ENCODE measurements at regions not wholly inside any gene's neighbourhood (a gene's known extent, or its start where the extent isn't known, plus 50 kb on each side); places are given as distances from the start of the nearest gene placed in this dataset.

GRCh38 chr7:24213311-24213710 lies 70.7 kb upstream of the NPY start:
- no peaks in the 10 kb centered on the region for H3K79me2 ChIP-seq (ENCODE audit: insufficient read depth)
- no peak overlapping the region for H3K4me2 ChIP-seq
- H3F3A ChIP-seq (replicated peaks; ENCODE audit: insufficient read depth): peaks cover 7% of the 10 kb centered on the region
- no peaks in the 10 kb centered on the region for H3K9me3 ChIP-seq
- no peak overlapping the region for H3K9ac ChIP-seq
- H3K9me2 ChIP-seq: no peaks in the 10 kb centered on the region
- H3K4me3 ChIP-seq (ENCODE audit: low read depth in 2 of 2, low read length in 1 of 2): no peak overlapping the region
- peak overlapping the region in 1 of 2 experiments; percentile 99; a peak in 2 of 4 replicates for H3K27ac ChIP-seq (ENCODE audit: low read depth in 2 of 2, low read length in 1 of 2)
- ChIA-PET CTCF (interaction anchor here (0.8 to 1.4 kb wide), 4 partner anchors 9 to 74 kb away, joined by 3 to 4 read pairs (median 4); no protein-coding TSS in a partner anchor), POLR2A (interaction anchor here (1.2 kb wide), 1 partner anchor 14 kb away, joined by 4 read pairs; no protein-coding TSS in a partner anchor)
- H2AFZ ChIP-seq (ENCODE audit: low read depth): no peak overlapping the region
- no peaks in the 10 kb centered on the region for H3K27me3 ChIP-seq (ENCODE audit: insufficient read depth)
- no peak for TF ChIP-seq SMC3 (IDR thresholded peaks at IDR 0.05; ENCODE audit: low read depth, low read length)
- no peak for TF ChIP-seq YY1 (IDR thresholded peaks at IDR 0.05; ENCODE audit: low read depth)
- TF ChIP-seq RCOR1 (IDR thresholded peaks at IDR 0.05; ENCODE audit: low read length): no peak
- TF ChIP-seq CTCF (IDR thresholded peaks at IDR 0.05): no peak
- TF ChIP-seq EZH2phosphoT487 (IDR thresholded peaks at IDR 0.05; ENCODE audit: borderline replicate concordance, low read depth): no peak
- TF ChIP-seq TCF12 (IDR thresholded peaks at IDR 0.05): no peak
- TF ChIP-seq CHD2 (IDR thresholded peaks at IDR 0.05; ENCODE audit: low read length, partially characterized antibody): no peak
- TF ChIP-seq SIN3A (IDR thresholded peaks at IDR 0.05; ENCODE audit: borderline replicate concordance, low read depth, low read length): no peak
- TF ChIP-seq, protein P1, sequence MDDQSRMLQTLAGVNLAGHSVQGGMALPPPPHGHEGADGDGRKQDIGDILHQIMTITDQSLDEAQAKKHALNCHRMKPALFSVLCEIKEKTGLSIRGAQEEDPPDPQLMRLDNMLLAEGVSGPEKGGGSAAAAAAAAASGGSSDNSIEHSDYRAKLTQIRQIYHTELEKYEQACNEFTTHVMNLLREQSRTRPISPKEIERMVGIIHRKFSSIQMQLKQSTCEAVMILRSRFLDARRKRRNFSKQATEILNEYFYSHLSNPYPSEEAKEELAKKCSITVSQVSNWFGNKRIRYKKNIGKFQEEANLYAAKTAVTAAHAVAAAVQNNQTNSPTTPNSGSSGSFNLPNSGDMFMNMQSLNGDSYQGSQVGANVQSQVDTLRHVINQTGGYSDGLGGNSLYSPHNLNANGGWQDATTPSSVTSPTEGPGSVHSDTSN (IDR thresholded peaks at IDR 0.05): no peak
- TF ChIP-seq GATA2 (CRISPR knock-in tag; IDR thresholded peaks at IDR 0.05): no peak
- TF ChIP-seq JUND (IDR thresholded peaks at IDR 0.05): no peak
- TF ChIP-seq MEF2A (IDR thresholded peaks at IDR 0.05; ENCODE audit: borderline replicate concordance, low read depth): no peak
- no peak for TF ChIP-seq RXRA (IDR thresholded peaks at IDR 0.05; ENCODE audit: borderline replicate concordance, low read depth)
- TF ChIP-seq MAX (IDR thresholded peaks at IDR 0.05; ENCODE audit: low read depth): no peak
- TF ChIP-seq FOXJ3 (CRISPR knock-in tag; IDR thresholded peaks at IDR 0.05): no peak
- TF ChIP-seq, protein P2, sequence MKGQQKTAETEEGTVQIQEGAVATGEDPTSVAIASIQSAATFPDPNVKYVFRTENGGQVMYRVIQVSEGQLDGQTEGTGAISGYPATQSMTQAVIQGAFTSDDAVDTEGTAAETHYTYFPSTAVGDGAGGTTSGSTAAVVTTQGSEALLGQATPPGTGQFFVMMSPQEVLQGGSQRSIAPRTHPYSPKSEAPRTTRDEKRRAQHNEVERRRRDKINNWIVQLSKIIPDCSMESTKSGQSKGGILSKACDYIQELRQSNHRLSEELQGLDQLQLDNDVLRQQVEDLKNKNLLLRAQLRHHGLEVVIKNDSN (IDR thresholded peaks at IDR 0.05; ENCODE audit: borderline replicate concordance, low read depth): no peak
- no peak for TF ChIP-seq RAD21 (IDR thresholded peaks at IDR 0.05; ENCODE audit: low read length)
- peaks cover 0 to 39% of the 10 kb centered on the region in 2 experiments; a peak in 2 of 4 replicates for H3K4me1 ChIP-seq (ENCODE audit: control insufficient read depth in 1 of 2, insufficient read depth in 2 of 2, low read depth in 1 of 2, low read length in 1 of 2)
- H4K20me1 ChIP-seq (ENCODE audit: insufficient read depth): no peaks in the 10 kb centered on the region
- no peaks in the 10 kb centered on the region for H3K36me3 ChIP-seq (replicated peaks in 1 of 2; ENCODE audit: control insufficient read depth in 1 of 2, insufficient read depth in 2 of 2, low read length in 1 of 2)
- WGBS (ENCODE audit: low lambda C conversion rate): 35% methylated on average over 2 of the region's 2 CpGs
- no peak for DNase-seq

Data from SK-N-SH (cell line).